Stimulated activated CD4-positive, alpha-beta T cell treated with anti-CD3 and anti-CD28 coated beads, TNF-alpha, amount 100 ng/mL, for 24 hours (primary cell): ENCODE measurements at regions not wholly inside any gene's neighbourhood (a gene's known extent, or its start where the extent isn't known, plus 50 kb on each side); places are given as distances from the start of the nearest gene placed in this dataset.
"Not testable (repeated sequence)": the region's sequence is repeated elsewhere in the genome, so short reads cannot be mapped to it uniquely, and the experiment has no call there.

ENCODE experiments used
- DNase-seq, 3 experiments: peaks; one replicate each; pipeline ENCODE4 v3.0.0-alpha.2; 2020; ENCODE audit warnings: low read depth in 3 of 3

- DNase-seq: not testable (repeated sequence)
Measured at GRCh38 chr17:26936645-26937044, 357.3 kb upstream of the WSB1 start.

GRCh38 chr17:26937750-26938322 is 356.1 kb upstream of the WSB1 start:
- DNase-seq: not testable (repeated sequence)

DNA sequence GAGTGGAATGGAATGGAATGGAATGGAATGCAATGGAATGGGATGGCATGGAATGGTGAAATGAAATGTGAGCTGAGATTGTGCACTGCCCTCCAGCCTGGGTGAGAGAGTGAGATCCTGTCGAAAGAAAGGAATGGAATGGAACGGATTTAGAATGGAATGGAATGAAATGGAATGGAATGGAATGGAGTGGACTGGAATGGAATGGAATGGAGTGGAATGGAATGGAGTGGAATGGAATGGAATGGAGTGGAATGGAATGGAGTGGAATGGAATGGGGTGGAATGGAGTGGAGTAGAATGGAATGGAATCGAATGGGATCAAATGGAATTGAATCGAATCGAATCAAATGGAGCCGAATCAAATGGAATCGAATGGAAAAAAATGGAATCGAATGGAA is 354.2 kb upstream of the WSB1 start:
- not testable (repeated sequence) for DNase-seq

DNA sequence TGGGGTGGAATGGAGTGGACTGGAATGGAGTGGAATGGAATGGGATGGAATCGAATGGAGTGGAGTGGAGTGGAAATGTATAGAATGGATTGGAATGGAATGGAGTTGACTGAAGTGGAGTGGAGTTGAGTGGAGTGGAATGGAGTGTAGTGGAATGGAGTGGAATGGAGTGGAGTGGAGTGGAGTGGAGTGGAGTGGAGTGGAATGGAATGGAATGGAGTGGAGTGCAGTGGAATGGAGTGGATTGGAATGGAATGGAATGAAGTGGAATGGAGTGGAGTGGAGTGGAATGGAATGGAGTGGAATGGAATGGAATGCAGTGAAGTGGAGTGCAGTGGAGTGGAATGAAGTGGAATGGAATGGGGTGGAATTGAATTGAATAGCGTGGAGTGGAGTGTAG is 353.3 kb upstream of the WSB1 start:
- not testable (repeated sequence) for DNase-seq

GRCh38 chr17:26962255-26963162 is 331.4 kb upstream of the WSB1 start:
- DNase-seq: no peak

DNA sequence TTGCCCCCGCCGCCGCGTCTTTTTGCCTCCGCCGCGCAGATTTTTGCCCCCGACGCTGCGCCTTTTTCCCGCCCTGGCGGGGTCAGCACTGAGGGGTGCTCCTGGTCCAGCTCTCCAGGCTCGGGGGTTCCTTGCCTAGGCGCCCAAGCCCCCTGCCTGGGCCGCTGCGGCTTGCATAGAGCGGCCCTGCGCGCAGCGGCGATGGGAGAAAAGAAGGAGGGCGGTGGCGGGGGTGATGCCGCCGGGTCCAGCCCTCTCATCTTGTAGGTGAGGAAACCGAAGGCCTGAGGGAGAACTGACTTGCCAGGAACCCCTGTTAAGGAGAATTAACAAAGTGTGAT is 330.8 kb upstream of the WSB1 start:
- DNase-seq: no peak

DNA sequence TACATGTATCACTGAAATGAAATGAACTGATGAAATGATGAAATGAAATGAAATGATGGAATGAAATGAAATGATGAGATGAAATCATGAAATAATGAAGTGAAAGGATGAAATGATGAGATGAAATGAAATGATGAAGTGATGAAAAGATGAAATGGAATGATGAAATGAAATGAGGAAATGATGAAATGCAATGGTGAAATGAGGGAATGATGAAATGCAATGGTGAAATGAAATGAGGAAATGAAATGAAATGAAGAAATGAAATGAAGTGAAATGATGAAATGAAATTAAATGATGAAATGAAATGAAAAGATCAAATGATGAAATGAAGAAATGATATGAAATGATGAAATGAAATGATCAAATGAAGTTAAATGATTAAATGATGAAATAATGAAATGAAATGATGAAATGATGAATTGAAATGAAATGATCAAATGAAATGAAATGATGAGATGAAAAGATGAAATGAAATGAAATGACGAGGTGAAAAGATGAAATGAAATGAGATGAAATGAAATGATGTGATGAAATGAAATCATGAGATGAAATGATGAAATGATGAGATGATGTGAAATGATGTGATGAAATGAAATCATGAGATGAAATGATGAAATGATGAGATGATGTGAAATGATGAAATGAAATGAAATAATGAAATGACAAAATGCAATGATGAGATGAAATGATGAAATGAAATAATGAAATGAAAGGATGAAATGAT is 327.9 kb upstream of the WSB1 start:
- not testable (repeated sequence) for DNase-seq

GRCh38 chr17:26966625-26967179 is 327.2 kb upstream of the WSB1 start:
- not testable (repeated sequence) for DNase-seq

DNA sequence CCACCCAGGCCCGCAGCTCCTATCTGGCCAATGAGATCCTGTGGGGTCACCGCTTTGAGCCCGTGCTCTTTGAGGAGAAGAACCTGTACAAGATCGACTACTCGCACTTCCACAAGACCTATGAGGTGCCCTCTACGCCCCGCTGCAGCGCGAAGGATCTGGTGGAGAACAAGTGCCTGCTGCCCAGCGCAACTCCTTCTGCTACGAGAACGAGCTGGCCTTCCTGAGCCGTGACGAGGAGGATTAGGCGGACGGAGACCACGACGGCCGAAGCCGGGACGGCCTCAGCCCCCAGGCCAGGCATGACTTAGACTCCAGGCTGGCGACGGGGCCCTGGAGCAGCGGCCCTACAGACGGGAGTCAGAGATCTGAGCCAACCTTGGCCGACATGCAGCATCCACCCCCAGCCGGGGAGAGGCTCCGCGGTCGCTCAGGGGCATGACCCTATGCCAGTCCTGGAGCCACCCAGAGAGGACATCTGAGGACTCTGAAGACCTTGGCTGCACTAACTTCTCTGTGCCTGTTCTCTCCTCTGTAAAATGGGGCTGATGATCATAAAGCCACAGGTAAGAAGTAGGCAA is 312.0 kb upstream of the WSB1 start:
- DNase-seq: not testable (repeated sequence)

DNA sequence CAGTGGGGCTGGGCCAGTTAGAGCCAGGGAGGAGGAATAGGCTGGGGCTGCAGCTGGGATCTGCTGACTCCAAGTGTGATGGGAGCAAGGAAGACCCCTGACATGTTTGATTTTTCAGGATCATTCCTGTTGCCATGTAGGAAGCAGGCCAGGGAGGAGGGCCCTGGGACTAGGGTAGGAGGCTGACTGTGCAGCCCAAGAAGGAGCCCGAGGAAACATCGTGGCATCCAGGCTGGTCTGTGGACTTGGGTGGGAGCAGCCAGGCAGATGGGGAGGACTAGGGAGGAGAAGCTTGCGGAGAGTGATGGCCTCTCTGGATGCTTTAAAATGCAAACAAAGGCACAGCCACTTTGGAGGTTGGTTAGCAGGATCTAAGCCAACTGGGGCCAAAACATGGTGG is 311.4 kb upstream of the WSB1 start:
- not testable (repeated sequence) for DNase-seq

GRCh38 chr17:26987851-26988250 is 306.1 kb upstream of the WSB1 start:
- not testable (repeated sequence) for DNase-seq

GRCh38 chr17:26994648-26995047 is 299.3 kb upstream of the WSB1 start:
- not testable (repeated sequence) for DNase-seq

DNA sequence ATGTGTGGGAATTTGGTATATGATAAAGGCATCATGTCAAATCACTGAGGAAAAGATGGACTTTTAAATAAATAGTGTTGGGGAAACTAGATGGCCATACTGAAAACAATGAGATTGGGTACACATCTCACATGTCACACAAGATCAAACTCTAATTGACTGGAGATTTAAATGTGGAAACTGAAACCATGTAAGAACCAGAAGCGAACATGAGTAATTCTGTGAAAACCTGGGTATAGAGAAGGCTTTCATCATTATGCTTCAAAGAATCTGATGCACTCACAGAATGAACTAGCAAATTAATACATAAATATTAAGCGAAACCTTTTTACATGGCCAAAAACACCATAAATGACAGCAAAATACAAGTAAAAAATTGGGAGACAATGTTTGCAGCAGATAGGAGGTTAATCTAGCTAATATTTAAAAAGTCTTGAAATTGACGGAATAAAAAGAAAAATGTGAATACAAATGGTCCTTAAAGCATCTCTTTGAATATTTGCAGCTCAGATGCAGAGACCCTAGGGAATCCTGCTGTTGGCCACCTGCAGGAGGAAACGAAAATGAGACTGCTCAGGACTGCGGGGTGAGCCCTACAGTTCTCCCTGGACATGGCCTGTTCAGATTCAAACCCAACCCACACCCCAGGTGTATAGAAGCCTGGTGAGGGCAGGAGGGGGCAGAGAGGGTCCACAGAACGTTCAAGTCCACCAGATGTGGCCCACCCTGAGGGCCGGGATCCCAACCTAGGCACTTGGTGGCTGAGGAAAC is 297.6 kb upstream of the WSB1 start:
- DNase-seq: not testable (repeated sequence)

DNA sequence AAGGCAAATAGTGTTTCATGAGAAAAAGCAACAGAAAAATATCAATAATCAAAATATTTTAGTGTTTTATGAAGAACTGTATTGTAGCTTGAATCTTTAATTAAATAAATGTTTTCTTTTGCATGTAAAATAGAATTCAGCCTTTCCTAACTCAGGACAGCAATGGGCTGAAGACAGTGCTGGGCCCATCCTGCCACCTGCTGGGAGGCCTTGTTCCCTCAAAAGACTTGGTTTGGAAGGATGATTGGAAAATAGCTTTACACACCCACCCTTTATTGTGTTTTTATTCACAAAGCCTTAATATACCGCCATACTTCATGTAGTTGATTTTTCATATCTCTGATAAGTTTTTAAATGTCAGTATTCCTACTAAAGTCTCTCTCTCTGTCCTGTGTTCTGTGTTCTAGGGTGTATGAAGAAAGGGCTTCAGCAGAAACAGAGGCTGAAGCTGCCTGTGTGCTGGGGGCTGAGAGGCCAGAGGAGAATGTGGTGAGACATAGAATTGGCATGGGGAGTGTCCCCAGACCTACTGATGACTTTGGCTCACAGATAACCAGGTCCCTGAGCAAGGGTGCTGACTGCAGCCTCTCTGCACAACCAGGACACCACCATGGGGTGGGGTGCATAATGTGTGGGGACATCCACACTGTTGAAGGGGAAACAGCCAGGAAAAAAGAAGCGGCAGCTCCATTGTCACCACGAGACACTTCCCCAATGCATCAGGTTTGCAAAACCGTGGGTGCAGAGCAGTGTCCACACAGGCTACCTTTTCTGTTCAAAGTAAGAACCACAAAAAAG is 286.0 kb upstream of the WSB1 start:
- DNase-seq: not testable (repeated sequence)

DNA sequence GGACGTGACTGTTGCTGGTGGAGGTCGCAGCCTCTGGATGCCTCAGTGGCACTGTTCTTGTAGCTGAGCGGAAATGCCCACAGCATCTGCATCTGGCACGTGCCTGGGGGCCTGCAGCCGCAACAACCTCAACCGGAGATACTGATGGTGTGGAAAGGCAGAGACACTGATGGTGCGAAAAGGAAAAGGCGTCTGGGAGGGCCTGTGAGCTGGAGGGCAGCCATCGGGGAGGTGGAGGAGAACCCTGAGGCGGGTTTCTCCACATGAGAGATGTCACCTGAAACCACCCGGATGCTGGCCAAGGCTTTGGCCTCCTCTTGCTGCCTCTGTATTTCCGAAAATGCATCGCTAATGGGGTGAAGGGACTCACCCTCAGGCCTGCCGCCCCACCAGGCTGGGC is 284.8 kb upstream of the WSB1 start:
- DNase-seq: no peak

GRCh38 chr17:27010138-27010537 is 283.8 kb upstream of the WSB1 start:
- not testable (repeated sequence) for DNase-seq

DNA sequence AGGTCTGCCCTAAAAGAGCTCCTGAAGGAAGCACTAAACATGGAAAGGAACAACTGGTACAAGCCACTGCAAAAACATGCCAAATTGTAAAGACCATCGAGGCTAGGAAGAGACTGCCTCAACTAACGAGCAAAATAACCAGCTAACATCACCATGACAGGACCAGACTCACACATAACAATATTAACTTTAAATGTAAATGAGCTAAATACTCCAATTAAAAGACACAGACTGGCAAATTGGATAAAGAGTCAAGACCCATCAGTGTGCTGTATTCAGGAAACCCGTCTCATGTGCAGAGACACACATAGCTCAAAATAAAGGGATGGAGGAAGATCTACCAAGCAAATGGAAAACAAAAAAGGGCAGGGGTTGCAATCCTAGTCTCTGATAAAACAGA is 263.4 kb upstream of the WSB1 start:
- DNase-seq: not testable (repeated sequence)

DNA sequence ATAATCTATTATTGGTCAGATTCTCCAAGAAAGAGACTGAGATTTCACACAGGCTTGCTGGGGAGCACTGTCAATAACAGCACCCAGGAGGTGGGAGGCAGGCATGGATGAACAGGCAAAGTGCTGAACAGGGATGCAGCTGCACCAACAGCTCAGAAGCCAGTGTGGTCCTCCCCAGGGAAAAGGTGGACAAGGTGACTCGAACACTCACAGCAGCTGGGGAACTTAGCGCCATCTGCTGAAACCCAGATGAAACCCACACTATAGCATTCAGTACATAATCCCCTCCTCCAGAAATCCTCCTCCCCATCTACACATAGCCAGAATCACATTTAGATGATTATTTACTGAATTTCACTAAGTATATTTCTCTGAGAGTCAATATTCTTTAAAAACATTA is 255.2 kb upstream of the WSB1 start:
- DNase-seq: no peak

GRCh38 chr17:27045039-27045438 is 248.9 kb upstream of the WSB1 start:
- DNase-seq: not testable (repeated sequence)

DNA sequence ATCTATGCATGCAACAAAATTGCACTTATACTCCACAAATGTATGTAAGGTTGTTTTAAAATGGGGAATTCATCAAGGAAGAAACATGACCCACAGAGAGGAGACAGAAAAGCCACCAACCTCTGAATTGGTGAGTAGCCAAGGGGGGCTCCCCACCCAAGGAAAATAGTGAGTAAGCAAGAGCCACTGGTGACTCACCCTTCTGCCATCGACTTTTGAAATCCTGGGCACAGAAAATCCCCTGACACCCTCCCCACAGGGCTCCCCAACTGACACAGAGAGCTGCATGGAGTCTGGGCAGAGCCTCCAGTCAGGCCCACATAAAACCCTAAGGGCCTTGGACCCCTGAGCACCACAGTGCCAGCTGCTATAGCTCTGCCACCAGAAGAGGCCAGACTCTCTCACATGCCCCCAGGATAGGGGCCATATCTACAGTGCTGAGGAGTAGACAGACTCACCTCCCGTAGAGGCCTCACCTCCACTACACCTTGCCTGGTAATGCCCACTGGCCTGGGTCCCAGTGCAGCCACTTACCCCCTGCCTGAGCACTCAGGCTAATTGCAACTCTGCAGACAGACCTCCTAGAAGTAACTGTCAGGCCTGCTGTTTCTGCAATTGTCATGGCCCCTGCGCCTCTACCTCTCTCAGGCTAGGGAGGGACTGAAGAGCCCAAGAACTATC is 244.7 kb upstream of the WSB1 start:
- no peak for DNase-seq
